Keratinocyte (primary cell): ENCODE measurements at regions not wholly inside any gene's neighbourhood (a gene's known extent, or its start where the extent isn't known, plus 50 kb on each side); places are given as distances from the start of the nearest gene placed in this dataset.
"Not testable (repeated sequence)": the region's sequence is repeated elsewhere in the genome, so short reads cannot be mapped to it uniquely, and the experiment has no call there.

ENCODE experiments used
- EZH2 ChIP-seq: IDR thresholded peaks from one replicate; pipeline ENCODE4 v1.6.1; 2012; ENCODE audit warnings: inconsistent platforms, mild to moderate bottlenecking, low read length, moderate library complexity
- TF ChIP-seq, protein P1 (sequence below), 3 experiments: IDR thresholded peaks in 1 of 3; conservative IDR thresholded peaks in 1 of 3; optimal IDR thresholded peaks in 1 of 3; 2 replicates in 2 of 3; 3 replicates in 1 of 3; pipeline versions ENCODE3 to v1.5.1; 2011; ENCODE audit warnings: low read length in 3 of 3, mild to moderate bottlenecking in 3 of 3, moderate library complexity in 2 of 3, control low read depth in 1 of 3, inconsistent platforms in 1 of 3; ENCODE audit not compliant: insufficient read depth in 2 of 3; ENCODE audit errors: extremely low read depth in 1 of 3

DNA sequence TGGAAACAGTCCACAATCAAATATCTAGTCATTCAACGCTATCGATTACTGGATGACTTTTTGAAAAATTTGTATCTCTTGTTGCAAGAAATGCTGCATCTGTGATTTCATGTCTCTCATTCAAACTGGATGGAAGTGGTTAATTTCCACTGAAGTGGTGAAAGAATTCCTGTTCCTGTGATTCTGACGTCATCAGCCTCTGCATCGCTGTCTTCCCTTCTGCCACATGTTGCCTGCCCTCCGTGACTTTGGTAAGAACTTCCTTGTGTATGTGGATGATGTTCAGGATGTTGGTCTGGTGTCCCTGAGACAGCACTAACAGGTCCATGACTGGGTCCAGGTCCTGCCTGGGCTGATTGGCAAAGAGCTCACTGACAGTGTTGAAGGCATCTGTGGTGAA, 84.8 kb upstream of the TEKT4 start:
- TF ChIP-seq, protein P1, sequence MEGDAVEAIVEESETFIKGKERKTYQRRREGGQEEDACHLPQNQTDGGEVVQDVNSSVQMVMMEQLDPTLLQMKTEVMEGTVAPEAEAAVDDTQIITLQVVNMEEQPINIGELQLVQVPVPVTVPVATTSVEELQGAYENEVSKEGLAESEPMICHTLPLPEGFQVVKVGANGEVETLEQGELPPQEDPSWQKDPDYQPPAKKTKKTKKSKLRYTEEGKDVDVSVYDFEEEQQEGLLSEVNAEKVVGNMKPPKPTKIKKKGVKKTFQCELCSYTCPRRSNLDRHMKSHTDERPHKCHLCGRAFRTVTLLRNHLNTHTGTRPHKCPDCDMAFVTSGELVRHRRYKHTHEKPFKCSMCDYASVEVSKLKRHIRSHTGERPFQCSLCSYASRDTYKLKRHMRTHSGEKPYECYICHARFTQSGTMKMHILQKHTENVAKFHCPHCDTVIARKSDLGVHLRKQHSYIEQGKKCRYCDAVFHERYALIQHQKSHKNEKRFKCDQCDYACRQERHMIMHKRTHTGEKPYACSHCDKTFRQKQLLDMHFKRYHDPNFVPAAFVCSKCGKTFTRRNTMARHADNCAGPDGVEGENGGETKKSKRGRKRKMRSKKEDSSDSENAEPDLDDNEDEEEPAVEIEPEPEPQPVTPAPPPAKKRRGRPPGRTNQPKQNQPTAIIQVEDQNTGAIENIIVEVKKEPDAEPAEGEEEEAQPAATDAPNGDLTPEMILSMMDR (optimal IDR thresholded peaks at IDR 0.05 in 1 of 3, IDR thresholded peaks at IDR 0.05 in 1 of 3, conservative IDR thresholded peaks at IDR 0.05 in 1 of 3; ENCODE audit: extremely low read depth in 1 of 3, insufficient read depth in 2 of 3, low read length in 3 of 3): not testable (repeated sequence)
- not testable (repeated sequence) for TF ChIP-seq EZH2
